AG10803 (cell line): ENCODE measurements at regions not wholly inside any gene's neighbourhood (a gene's known extent, or its start where the extent isn't known, plus 50 kb on each side); places are given as distances from the start of the nearest gene placed in this dataset.

Experiments used
- DNase-seq: peaks from one replicate; pipeline ENCODE4 v3.0.0; 2010; ENCODE audit warnings: low read depth
- H3K4me3 ChIP-seq: 2 replicates; pipeline ENCODE4 v1.5.1; 2011; ENCODE audit warnings: mild to moderate bottlenecking, low read length, control low read depth
- TF ChIP-seq, protein P1 (sequence below): conservative IDR thresholded peaks from 2 replicates; pipeline ENCODE4 v1.5.1; 2011; ENCODE audit warnings: mild to moderate bottlenecking, low read length, control low read depth, inconsistent platforms

DNA sequence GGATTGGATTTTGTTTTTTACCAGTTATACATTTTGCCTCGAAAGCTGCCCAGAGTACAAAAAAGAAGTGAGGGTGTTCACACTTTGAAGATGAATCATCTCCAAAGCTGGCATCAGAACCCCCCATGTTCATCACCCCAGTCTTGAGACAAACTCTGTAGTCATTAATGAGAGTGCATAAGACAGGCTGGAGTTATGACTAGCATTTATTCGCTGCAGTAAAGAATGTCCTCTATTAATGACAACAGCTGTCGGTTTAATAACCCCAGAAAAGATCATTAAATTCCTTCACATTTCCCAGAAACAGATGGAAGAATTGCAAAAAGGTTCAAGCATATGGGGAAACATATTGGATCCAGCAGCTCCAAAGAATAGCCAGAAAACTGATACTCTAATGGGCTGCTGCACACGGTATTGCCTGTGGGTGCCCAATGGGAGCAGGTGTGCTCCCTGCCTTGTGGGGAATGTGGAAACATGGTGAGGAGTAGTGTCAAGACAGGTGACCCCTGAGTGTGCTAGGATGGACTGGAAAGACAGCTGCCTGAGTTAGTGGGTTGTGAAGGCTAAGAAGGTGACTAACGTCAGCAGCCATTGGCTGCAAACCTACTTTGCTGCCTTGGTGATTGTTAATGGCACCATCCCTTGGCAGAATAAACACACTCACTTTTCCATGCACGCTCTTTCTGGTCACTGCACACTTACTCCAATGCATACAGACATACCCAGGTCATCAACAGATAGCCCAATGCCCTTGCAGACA, 81.9 kb downstream of the AIPL1 start:
- no peak overlapping the region for H3K4me3 ChIP-seq
- TF ChIP-seq, protein P1, sequence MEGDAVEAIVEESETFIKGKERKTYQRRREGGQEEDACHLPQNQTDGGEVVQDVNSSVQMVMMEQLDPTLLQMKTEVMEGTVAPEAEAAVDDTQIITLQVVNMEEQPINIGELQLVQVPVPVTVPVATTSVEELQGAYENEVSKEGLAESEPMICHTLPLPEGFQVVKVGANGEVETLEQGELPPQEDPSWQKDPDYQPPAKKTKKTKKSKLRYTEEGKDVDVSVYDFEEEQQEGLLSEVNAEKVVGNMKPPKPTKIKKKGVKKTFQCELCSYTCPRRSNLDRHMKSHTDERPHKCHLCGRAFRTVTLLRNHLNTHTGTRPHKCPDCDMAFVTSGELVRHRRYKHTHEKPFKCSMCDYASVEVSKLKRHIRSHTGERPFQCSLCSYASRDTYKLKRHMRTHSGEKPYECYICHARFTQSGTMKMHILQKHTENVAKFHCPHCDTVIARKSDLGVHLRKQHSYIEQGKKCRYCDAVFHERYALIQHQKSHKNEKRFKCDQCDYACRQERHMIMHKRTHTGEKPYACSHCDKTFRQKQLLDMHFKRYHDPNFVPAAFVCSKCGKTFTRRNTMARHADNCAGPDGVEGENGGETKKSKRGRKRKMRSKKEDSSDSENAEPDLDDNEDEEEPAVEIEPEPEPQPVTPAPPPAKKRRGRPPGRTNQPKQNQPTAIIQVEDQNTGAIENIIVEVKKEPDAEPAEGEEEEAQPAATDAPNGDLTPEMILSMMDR = no peak
- DNase-seq = no peak

DNA sequence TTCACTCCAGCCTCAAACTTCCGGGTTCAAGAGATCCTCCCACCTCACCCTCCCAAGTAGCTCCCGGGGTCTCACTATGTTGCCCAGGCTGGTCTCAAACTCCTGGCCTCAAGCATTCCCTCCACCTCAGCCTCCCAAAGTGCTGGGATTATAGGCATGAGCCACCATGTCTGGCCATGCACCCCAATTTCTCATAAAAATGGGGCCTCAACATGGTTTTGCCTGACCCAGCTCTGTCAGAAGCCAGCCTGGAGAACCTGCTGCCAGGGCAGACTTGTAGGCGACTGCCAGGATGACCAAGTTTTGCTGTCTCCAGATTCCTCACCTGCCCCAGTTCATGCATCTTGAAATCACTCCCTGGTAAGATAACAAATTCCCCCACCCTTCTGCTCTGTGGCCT, 82.9 kb downstream of the AIPL1 start:
- TF ChIP-seq, protein P1 = no peak
- no peak for DNase-seq
- H3K4me3 ChIP-seq = no peak overlapping the region

DNA sequence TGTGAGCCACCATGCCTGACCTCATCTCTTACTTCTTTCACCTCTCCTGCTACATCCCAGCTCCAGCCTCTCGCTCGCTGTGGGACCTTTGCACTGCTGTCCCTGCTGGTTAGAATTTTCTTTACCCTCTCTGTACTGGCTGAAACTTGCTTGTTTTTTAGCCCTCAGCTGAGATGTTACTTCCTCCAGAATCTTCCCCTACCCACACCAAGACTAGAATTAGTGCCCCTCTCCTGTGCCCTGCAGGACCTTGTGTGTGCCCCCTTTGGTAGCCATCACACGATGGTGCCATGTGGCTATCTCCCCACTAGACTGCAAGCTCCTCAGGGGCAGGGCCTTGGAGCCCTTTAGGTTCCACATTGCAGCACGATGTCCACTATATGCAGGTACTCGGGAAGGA, 84.1 kb downstream of the AIPL1 start:
- H3K4me3 ChIP-seq = no peak overlapping the region
- DNase-seq = no peak
- TF ChIP-seq, protein P1 = no peak

DNA sequence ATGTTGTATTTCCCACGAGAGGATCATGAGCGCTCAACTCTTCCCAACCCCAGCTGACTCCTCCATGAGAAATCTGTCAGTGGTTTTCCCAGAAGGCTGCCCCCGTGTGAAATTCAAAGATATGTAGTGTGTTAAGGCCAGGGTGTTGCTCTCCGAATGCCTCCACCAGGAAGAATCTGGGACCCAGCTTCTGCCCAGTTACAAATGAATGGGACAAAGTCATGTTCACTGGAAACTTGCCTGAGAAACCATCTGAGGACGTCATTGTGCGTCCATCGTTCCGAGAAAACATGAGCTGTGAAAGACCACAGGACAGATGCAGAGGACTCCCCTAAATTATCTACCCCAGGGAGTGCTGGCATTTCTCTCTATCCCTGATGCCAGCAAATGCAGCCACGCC, 86.0 kb downstream of the AIPL1 start:
- no peak overlapping the region for H3K4me3 ChIP-seq
- DNase-seq = no peak
- TF ChIP-seq, protein P1 = no peak

DNA sequence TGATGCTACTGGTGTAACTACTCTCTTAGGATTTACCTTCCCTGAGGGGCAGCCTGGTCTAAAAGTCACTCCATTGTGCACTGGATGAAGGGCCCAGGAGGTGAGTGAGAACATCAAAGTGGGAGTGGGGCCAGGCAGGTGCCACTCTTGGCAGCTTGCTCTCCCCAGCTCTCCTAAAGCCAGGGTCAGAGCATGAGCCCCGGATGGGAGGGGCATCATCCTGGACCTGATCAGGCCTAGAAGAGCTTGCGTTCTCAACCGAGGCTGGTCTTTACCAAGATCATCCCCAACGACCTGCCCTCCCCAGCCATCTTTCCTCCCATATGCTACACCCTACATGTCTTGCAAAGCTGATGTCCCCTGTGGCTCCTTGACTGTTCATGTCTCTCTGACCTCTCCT, 87.1 kb downstream of the AIPL1 start:
- DNase-seq = no peak
- TF ChIP-seq, protein P1 = no peak
- H3K4me3 ChIP-seq = no peak overlapping the region

DNA sequence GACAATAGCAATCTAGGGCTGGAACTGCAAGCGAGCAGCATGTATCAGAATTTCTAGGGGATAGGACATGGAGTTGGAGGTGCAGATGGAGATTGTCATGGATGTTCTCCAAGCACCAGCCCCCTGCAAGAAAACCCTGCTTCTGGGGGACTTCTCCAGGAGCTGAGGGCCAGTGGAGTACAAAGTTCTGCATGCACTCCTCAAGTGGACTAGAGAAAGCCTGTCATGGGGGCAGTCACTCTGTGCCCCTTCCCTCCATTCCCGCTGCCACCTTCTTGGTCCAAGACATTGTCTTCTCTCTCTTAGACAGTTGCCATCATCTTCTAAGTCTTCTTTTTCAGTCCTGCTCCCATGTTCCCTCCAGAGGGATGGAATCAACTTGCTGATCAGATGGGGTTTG, 87.9 kb downstream of the AIPL1 start:
- H3K4me3 ChIP-seq = no peak overlapping the region
- TF ChIP-seq, protein P1 = no peak
- no peak for DNase-seq

DNA sequence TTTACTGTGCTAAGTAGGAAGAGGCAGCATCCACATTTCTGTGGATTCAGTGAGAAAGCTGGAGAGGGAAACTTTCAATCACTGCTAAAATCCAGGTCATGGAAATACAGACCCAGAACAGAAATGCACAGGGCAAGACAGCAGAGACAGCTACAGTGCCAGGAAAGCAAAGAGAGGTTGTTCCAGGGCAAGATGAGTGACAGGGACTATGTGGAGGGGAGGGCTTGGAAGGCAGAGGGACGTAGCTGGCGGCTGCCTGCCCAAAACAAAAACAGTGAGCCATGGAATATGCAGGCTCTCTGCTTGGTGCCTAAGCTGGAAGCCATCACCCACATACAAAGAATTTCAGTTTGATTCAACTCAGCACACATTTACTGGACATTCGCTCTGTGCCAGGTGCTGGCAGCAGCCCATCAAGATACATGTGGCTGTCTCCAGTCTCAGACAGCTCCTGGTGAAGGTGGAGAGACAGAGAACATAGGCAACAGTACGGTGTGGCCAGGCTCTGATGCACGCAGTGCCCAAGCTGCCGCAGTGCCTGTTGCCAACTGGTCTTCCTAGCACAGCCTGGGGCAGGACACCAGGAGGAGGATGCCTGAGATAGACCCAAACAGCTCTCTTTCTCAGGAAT, 88.7 kb downstream of the AIPL1 start:
- no peak for DNase-seq
- TF ChIP-seq, protein P1 = no peak
- no peak overlapping the region for H3K4me3 ChIP-seq
